ENCODE measurements at regions not wholly inside any gene's neighbourhood (a gene's known extent, or its start where the extent isn't known, plus 50 kb on each side); places are given as distances from the start of the nearest gene placed in this dataset.

DNA sequence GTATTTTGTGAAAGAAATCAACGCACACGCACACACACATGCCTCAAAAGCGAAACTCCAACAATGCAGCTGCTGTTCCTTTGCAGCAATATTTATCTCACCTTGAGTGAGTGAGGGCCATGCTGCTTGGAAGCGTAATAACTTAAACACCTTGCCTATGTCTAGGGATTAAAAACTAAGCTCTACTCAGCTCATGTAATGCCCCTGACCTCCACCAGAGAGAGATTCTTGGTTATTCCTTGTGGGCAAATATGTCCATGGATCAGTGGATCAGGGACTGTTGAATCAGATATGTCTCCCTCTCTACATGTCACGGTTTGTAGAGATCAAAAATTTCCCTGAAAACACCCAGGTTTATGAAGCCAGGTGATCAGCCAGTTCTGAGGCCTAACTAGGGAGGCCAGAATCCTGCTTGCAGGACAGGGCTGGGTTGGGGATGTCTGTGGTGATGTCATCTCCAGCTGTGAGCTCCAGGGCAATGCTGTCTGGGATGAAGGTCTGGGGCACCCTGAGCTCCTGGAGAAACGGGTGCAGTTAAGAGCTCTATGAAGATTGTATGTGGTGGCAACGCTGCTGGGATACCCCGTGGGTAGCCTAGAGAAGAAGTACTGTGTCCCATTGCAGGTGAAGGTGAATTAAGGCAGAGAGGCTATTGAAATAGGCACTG lies 149.4 kb downstream of the KCNJ12 start:
- Mint-ChIP-seq H3K4me3 (no peak overlapping the region), H3K27me3 (peaks cover 6% of the 10 kb centered on the region), H3K27ac (no peak overlapping the region), H3K4me1 (no peaks in the 10 kb centered on the region), H3K9me3 (ENCODE audit: low read depth) (no peaks in the 10 kb centered on the region), H3K36me3 (no peaks in the 10 kb centered on the region)
- ATAC-seq = no peak
- CTCF ChIA-PET = interaction anchor here (0.8 to 2.9 kb wide), 3 partner anchors 12 to 246 kb away, joined by 3 to 14 read pairs (median 4); no protein-coding TSS in a partner anchor
- no peak for DNase-seq

DNA sequence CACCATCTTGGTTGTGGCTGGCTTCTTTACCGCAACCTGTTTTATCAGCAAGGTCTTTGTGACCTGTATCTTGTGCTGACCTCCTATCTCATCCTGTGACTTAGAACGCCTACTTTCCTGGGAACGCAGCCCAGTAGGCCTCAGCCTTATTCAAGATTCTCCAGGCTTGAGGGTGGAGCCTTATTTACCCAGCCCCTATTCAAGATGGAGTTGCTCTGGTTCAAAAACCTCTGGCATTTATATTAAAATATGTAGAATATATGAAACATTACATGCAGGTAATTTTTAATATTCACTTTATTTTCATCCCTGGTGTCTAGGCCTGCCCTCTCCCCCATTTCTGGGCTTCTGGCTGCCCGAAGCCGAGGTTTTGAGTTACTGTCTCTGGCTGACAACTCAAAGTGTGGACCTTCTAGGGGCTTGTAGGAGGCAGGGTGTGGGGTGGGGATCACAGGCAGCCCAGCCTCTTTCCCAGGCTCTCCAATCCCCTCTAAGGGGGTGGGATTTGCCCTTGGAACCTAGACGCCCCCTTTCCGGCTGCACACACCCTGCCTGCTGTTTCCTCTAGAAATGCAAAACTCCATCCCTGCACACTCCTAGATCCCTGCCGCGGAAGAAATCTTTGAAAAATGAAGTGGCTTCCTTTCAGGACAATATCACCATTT lies 152.0 kb downstream of the KCNJ12 start:
- no peaks in the 10 kb centered on the region for H3K36me3 Mint-ChIP-seq

DNA sequence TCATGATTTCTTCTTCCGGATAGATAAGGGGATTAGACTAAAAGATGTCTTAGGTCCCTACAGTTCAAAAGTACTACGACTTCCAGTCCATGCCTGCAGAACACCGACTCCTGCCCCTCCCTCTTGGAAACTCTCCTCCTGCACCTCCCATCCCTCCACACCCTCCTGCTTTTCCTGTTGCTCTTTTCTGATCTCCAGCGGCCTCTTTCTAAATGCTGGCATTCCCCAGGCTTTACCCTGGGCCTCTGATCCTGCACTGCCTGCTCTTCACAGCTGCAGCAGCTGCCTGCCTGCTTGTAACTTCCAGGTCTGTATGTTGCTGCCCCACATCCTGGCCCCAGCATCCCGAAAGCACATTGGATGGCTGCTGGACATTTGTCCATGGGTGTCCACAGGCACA lies 154.2 kb downstream of the KCNJ12 start:
- DNase-seq (no peak), ATAC-seq (no peak)
- Mint-ChIP-seq H3K27me3 (no peaks in the 10 kb centered on the region), H3K27ac (no peak overlapping the region), H3K36me3 (peaks cover 8% of the 10 kb centered on the region), H3K4me3 (no peak overlapping the region), H3K4me1 (peaks cover 13% of the 10 kb centered on the region), H3K9me3 (ENCODE audit: low read depth) (no peaks in the 10 kb centered on the region)
- CTCF ChIA-PET = no interaction called here

More for the DNA sequence above, 152.0 kb downstream of the KCNJ12 start:
- no peak overlapping the region for H3K4me3 Mint-ChIP-seq
- no peak overlapping the region for H3K27ac Mint-ChIP-seq
- peaks cover 6% of the 10 kb centered on the region for H3K4me1 Mint-ChIP-seq
- H3K9me3 Mint-ChIP-seq (ENCODE audit: low read depth) = no peaks in the 10 kb centered on the region
- DNase-seq = no peak
- no peak for ATAC-seq
- CTCF ChIA-PET = no interaction called here
- H3K27me3 Mint-ChIP-seq = no peaks in the 10 kb centered on the region

DNA sequence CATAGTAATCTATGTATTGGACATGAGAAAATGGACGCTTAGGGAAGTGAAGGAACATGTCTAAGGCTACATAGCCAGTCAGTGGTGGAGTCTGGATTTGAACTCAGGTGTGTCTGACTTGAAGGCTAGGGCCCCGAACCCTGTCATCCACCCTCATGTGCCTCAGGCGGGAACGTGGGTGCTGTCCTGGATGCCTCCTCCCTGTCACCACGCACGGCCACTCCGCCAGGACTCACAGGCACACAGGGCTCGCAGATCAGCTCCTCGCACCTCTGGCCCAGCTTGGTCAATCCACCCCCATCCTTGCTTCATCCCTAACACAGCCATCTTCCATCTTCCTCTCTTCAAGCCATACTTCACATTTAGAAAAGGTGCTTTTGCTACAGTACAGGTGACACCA lies 154.7 kb downstream of the KCNJ12 start:
- no peaks in the 10 kb centered on the region for H3K9me3 Mint-ChIP-seq (ENCODE audit: low read depth)
- no peak overlapping the region for H3K4me3 Mint-ChIP-seq
- H3K27me3 Mint-ChIP-seq = no peaks in the 10 kb centered on the region
- H3K4me1 Mint-ChIP-seq = peaks cover 13% of the 10 kb centered on the region
- no peak for ATAC-seq
- peaks cover 11% of the 10 kb centered on the region for H3K36me3 Mint-ChIP-seq
- DNase-seq = no peak
- CTCF ChIA-PET = no interaction called here
- no peak overlapping the region for H3K27ac Mint-ChIP-seq

DNA sequence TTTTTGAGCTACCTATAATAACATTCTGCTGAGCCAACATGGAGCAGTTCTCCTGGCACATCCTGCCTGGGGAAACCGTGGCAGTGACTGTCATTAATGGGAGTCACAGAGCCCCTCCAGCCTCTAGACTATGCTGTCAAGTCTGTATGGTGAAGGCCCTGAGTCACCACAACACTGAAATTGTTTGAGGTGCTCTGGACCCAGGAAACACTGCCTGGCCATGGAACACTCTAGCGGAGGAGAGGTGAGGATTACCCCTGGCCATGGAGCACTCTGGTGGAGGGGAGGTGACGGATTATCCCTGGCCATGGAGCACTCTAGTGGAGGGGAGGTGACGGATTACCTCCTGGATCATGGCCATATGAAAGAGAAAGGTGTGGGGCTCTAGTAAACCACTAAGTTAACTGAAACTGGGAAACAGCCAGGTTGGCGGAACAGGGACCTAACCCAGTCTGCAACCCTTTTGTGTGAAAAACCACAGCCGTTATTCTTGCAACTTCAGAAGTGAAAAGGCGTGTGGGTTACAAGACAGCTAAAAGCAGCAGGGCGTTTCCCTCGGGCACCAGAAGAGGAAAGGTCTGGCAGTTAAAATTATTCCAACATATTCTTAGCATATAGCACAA lies 156.7 kb downstream of the KCNJ12 start:
- peak; percentile 50 for DNase-seq
- no peak overlapping the region for H3K27ac Mint-ChIP-seq
- H3K36me3 Mint-ChIP-seq = peaks cover 26% of the 10 kb centered on the region
- H3K9me3 Mint-ChIP-seq (ENCODE audit: low read depth) = peaks cover 4% of the 10 kb centered on the region
- CTCF ChIA-PET = no interaction called here
- no peaks in the 10 kb centered on the region for H3K27me3 Mint-ChIP-seq
- H3K4me1 Mint-ChIP-seq = peaks cover 13% of the 10 kb centered on the region
- ATAC-seq = no peak
- no peak overlapping the region for H3K4me3 Mint-ChIP-seq

DNA sequence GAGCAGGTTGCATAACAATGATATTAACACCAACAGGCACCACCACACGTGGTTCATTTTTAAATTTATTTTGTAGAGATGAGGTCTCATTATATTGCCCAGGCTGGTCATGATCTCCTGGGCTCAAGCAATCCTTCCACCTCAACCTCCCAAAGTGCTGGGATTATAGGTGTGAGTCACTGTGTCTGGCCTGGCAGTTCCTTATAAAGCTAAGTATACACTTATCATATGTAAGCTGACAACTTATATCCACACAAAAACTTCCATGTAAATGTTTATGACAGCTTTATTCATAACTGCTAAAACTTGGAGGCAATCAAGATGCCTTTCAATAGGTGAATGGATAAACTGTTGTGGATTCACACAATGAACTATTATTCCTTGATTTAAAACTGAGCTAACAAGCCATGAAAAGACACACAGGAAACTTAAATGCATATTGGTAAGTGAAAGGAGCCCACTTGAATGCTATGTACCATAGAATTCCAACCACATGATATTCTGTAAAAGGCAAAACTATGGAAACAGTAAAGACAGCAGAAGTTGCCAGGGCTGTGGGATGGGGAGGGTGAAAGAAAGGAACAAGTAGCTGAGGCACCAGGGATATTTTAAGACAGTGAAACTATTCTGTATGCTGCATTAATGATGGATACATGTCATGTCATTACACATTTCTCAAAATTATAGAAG lies 156.5 kb upstream of the KCNJ18 start:
- H3K27ac Mint-ChIP-seq = no peak overlapping the region
- ATAC-seq = no peak
- H3K27me3 Mint-ChIP-seq = no peaks in the 10 kb centered on the region
- peaks cover 34% of the 10 kb centered on the region for H3K36me3 Mint-ChIP-seq
- H3K4me1 Mint-ChIP-seq = peaks cover 13% of the 10 kb centered on the region
- CTCF ChIA-PET = no interaction called here
- DNase-seq = no peak
- peaks cover 4% of the 10 kb centered on the region for H3K9me3 Mint-ChIP-seq (ENCODE audit: low read depth)
- no peak overlapping the region for H3K4me3 Mint-ChIP-seq

DNA sequence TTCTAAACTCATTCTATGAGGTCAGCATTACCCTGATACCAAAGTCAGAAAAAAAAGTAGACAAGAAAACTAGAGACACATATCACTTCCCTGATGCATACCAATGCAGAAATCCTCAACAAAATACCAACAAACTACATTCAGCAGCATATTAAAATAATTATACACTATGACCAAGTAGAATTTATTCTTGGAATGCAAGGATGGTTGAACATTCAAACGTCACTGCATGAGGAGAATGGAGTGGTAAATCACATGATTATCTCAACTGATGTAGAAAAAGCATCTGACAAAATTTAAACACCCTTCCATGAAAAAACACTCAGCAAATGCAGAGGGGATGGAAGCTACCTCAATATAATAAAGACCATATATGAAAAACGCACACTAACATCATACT lies 155.0 kb upstream of the KCNJ18 start:
- ATAC-seq = no peak
- peaks cover 4% of the 10 kb centered on the region for H3K9me3 Mint-ChIP-seq (ENCODE audit: low read depth)
- peaks cover 34% of the 10 kb centered on the region for H3K36me3 Mint-ChIP-seq
- no peak for DNase-seq
- no peak overlapping the region for H3K27ac Mint-ChIP-seq
- CTCF ChIA-PET = no interaction called here
- no peak overlapping the region for H3K4me3 Mint-ChIP-seq
- H3K4me1 Mint-ChIP-seq = peaks cover 13% of the 10 kb centered on the region
- H3K27me3 Mint-ChIP-seq = no peaks in the 10 kb centered on the region

DNA sequence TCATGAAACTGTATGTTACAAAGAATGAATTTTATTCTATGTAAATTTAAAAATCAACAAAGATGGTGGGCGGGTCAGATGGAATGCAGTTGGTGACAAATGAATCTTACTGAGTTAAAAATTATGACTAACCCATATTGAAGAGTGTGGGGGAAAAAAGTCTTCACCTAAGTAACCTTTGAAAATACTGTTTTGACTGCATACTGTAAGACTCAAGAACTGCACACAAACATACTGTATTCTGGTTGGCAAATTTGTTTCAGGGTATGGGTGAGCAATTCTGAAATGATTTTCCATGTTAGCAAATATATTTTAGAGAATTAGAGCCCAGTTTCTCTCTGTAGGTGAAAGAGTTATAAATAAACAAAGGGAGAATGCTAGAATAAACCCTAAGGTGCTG lies 153.7 kb upstream of the KCNJ18 start:
- CTCF ChIA-PET = no interaction called here
- DNase-seq = no peak
- no peak for ATAC-seq
- peaks cover 34% of the 10 kb centered on the region for H3K36me3 Mint-ChIP-seq
- no peaks in the 10 kb centered on the region for H3K27me3 Mint-ChIP-seq
- H3K4me3 Mint-ChIP-seq = no peak overlapping the region
- H3K4me1 Mint-ChIP-seq = peaks cover 3% of the 10 kb centered on the region
- peaks cover 4% of the 10 kb centered on the region for H3K9me3 Mint-ChIP-seq (ENCODE audit: low read depth)
- H3K27ac Mint-ChIP-seq = no peak overlapping the region

DNA sequence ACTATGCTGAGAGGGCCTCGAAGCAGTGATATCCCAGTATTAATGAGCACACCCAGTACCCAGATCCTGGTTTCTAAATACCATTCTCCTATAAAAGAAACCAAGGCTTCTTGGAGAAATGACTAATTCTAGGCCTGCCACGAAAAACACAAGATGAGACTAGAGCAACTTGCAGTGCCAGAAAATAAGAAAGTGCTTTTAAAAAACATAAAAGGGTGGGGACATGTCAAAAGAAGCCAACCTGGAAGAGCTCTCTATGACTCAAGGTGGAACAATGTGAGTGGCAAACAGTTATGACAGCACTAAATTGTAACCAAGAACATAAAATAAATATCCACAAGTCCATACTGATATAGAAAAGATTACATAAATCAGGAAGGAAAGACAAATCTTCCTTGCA lies 153.2 kb upstream of the KCNJ18 start:
- Mint-ChIP-seq H3K4me1 (no peaks in the 10 kb centered on the region), H3K27me3 (no peaks in the 10 kb centered on the region), H3K9me3 (ENCODE audit: low read depth) (peaks cover 4% of the 10 kb centered on the region), H3K4me3 (no peak overlapping the region), H3K36me3 (peaks cover 34% of the 10 kb centered on the region), H3K27ac (no peak overlapping the region)
- no peak for ATAC-seq
- CTCF ChIA-PET = no interaction called here
- DNase-seq = no peak

DNA sequence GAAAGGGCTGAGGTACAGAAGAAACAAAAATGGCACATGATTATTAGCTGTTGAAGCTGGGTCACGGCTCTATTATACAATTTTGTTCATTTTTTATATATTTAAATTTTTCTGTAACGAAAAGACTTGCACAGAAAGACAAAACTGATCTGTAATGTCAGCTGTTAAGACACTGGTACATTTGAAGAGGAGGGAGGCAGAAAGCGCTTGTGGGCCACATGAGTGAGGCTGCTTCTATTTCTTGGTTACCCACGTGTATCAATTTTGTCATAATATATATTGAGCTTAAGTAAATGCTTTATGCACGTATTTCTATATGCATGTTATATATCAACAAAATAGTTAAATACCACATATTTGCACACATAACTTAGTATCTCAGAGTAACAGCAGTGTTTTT lies 151.8 kb upstream of the KCNJ18 start:
- H3K36me3 Mint-ChIP-seq = peaks cover 25% of the 10 kb centered on the region
- H3K27me3 Mint-ChIP-seq = no peaks in the 10 kb centered on the region
- H3K9me3 Mint-ChIP-seq (ENCODE audit: low read depth) = peaks cover 4% of the 10 kb centered on the region
- peaks cover under 1% of the 10 kb centered on the region for H3K4me1 Mint-ChIP-seq
- ATAC-seq (no peak), DNase-seq (no peak)
- CTCF ChIA-PET = interaction anchor here (1.0 to 1.6 kb wide), 3 partner anchors 9 to 83 kb away, joined by 4 read pairs; no protein-coding TSS in a partner anchor
- H3K27ac Mint-ChIP-seq = no peak overlapping the region
- H3K4me3 Mint-ChIP-seq = no peak overlapping the region

DNA sequence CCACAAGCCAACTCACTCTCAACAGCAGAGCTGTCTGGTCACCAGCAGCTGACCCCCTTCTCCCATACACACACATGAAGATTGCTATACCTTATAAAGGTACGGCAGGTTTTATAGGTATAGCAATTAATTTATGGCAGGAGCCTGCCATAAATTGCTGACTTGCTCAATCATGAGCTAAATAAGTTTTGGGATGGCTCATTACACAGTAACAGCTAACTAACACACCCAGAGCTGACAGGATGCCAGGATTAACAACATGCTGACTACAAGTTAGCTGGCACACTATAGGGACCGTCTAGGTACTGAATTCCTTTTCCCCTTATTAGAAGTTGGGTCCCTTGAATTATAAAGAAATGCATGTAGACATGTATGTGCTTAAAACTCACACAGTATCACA lies 150.3 kb upstream of the KCNJ18 start:
- CTCF ChIA-PET = interaction anchor here (1.2 kb wide), 1 partner anchor 85 kb away, joined by 3 read pairs; no protein-coding TSS in a partner anchor
- Mint-ChIP-seq H3K27me3 (no peaks in the 10 kb centered on the region), H3K4me3 (no peak overlapping the region), H3K4me1 (peaks cover 7% of the 10 kb centered on the region), H3K27ac (no peak overlapping the region), H3K36me3 (peaks cover 15% of the 10 kb centered on the region), H3K9me3 (ENCODE audit: low read depth) (peaks cover 3% of the 10 kb centered on the region)
- DNase-seq (no peak), ATAC-seq (no peak)

DNA sequence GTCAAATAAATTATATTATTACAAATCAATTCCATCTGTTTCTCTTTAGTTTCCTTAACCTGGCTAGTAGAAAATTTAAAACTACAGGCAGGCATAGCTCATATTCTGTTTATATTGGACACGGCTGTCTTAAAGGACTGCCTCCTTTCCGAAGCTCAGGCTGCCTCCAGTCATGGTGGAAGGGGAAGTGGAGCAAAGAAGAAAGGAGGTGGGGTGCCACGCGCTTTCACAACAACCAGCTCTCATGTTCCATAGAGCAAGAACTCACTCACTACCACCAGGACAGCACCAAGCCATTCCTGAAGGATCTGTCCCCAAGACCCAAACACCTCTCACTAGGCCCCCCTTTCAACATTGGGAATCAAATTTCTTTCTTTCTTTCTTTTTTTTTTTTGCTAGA lies 149.3 kb upstream of the KCNJ18 start:
- DNase-seq (no peak), ATAC-seq (no peak)
- no peaks in the 10 kb centered on the region for H3K9me3 Mint-ChIP-seq (ENCODE audit: low read depth)
- peaks cover 8% of the 10 kb centered on the region for H3K36me3 Mint-ChIP-seq
- H3K27ac Mint-ChIP-seq = no peak overlapping the region
- peaks cover 7% of the 10 kb centered on the region for H3K4me1 Mint-ChIP-seq
- no peak overlapping the region for H3K4me3 Mint-ChIP-seq
- no peaks in the 10 kb centered on the region for H3K27me3 Mint-ChIP-seq
- CTCF ChIA-PET = interaction anchor here (1.2 kb wide), 1 partner anchor 86 kb away, joined by 3 read pairs; no protein-coding TSS in a partner anchor

DNA sequence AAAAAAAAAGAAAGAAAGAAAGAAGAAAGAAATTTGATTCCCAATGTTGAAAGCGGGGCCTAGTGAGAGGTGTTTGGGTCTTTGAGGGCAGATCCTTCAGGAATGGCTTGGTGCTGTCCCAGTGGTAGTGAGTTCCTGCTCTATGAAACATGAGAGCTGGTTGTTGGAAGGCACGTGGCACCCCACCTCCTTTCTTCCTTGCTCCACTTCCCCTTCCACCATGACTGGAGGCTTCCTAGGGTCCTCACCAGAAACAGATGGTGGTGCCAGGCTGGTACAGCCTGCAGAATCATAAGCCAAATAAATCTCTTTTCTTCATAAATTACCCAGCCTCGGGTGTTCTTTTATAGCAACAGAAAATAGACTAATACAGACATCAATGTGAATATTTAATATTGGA lies 147.3 kb upstream of the KCNJ18 start:
- CTCF ChIA-PET = interaction anchor here (1.8 kb wide), 1 partner anchor 88 kb away, joined by 6 read pairs; no protein-coding TSS in a partner anchor
- H3K4me1 Mint-ChIP-seq = peaks cover 17% of the 10 kb centered on the region
- H3K4me3 Mint-ChIP-seq = no peak overlapping the region

More for the DNA sequence above, 147.3 kb upstream of the KCNJ18 start:
- H3K27me3 Mint-ChIP-seq = peaks cover under 1% of the 10 kb centered on the region
- peaks cover 6% of the 10 kb centered on the region for H3K36me3 Mint-ChIP-seq
- H3K9me3 Mint-ChIP-seq (ENCODE audit: low read depth) = no peaks in the 10 kb centered on the region
- ATAC-seq (no peak), DNase-seq (no peak)
- no peak overlapping the region for H3K27ac Mint-ChIP-seq

All from activated CD8-positive, alpha-beta memory T cell treated with anti-CD3 and anti-CD28 coated beads, Interleukin-2, amount 10 ng/mL, durations not matched to agents 7 days and 5 days (primary cell).